Trophoblast cell (in vitro differentiated cells and primary cell): ENCODE measurements at regions not wholly inside any gene's neighbourhood (a gene's known extent, or its start where the extent isn't known, plus 50 kb on each side); places are given as distances from the start of the nearest gene placed in this dataset.

Experiments used
- DNase-seq, 2 donors: peaks; one replicate each; pipeline ENCODE4 v3.0.0-alpha.2; 2016
- H2AFZ ChIP-seq: 2 replicates; pipeline ENCODE4 v1.6.1; 2013; ENCODE audit warnings: low read length, moderate library complexity, mild to moderate bottlenecking; ENCODE audit not compliant: insufficient read depth, poor library complexity
- H2AK5ac ChIP-seq: 2 replicates; pipeline ENCODE4 v1.6.1; 2013; ENCODE audit warnings: mild to moderate bottlenecking, low read length
- H2BK120ac ChIP-seq: 2 replicates; pipeline ENCODE4 v1.6.1; 2013; ENCODE audit warnings: low read length, mild to moderate bottlenecking, moderate library complexity; ENCODE audit not compliant: insufficient read depth, poor library complexity
- H2BK12ac ChIP-seq: 2 replicates; pipeline ENCODE4 v1.6.1; 2013; ENCODE audit warnings: mild to moderate bottlenecking, low read length, moderate library complexity
- H2BK5ac ChIP-seq: 2 replicates; pipeline ENCODE4 v1.6.1; 2013; ENCODE audit warnings: low read length, low read depth, moderate library complexity, mild to moderate bottlenecking; ENCODE audit not compliant: poor library complexity
- H3K14ac ChIP-seq: 2 replicates; pipeline ENCODE4 v1.6.1; 2013; ENCODE audit warnings: mild to moderate bottlenecking, low read length
- H3K18ac ChIP-seq: 2 replicates; pipeline ENCODE4 v1.6.1; 2013; ENCODE audit warnings: mild to moderate bottlenecking, low read length
- H3K23ac ChIP-seq: 2 replicates; pipeline ENCODE4 v1.6.1; 2013; ENCODE audit warnings: low read length
- H3K27ac ChIP-seq: 2 replicates; pipeline ENCODE4 v1.5.1; 2013; ENCODE audit warnings: low read depth, mild to moderate bottlenecking, inconsistent platforms, low read length, moderate library complexity
- H3K27me3 ChIP-seq: 2 replicates; pipeline ENCODE4 v1.6.1; 2013; ENCODE audit warnings: inconsistent platforms, mild to moderate bottlenecking, low read length, moderate library complexity; ENCODE audit not compliant: insufficient read depth
- H3K36me3 ChIP-seq, 2 experiments: 1 replicate in 1 of 2; 2 replicates in 1 of 2; pipeline ENCODE4 v1.6.1; 2013; ENCODE audit warnings: low read length in 2 of 2, mild to moderate bottlenecking in 2 of 2, moderate library complexity in 1 of 2; ENCODE audit not compliant: insufficient read depth in 2 of 2, control insufficient read depth in 1 of 2
- H3K4ac ChIP-seq: 2 replicates; pipeline ENCODE4 v1.6.1; 2013; ENCODE audit warnings: low read depth, mild to moderate bottlenecking, low read length, moderate library complexity
- H3K4me1 ChIP-seq, 2 experiments: 1 replicate in 1 of 2; 2 replicates in 1 of 2; pipeline ENCODE4 v1.6.1; 2013; ENCODE audit warnings: low read length in 2 of 2, mild to moderate bottlenecking in 2 of 2, moderate library complexity in 1 of 2; ENCODE audit not compliant: insufficient read depth in 2 of 2, control insufficient read depth in 1 of 2
- H3K4me2 ChIP-seq: 2 replicates; pipeline ENCODE4 v1.6.1; 2013; ENCODE audit warnings: inconsistent platforms, mild to moderate bottlenecking, low read length, moderate library complexity
- H3K4me3 ChIP-seq: 2 replicates; pipeline ENCODE4 v1.5.1; 2013; ENCODE audit warnings: mild to moderate bottlenecking, low read depth, low read length, inconsistent platforms
- H3K79me1 ChIP-seq: one replicate; pipeline ENCODE4 v1.6.1; 2013; ENCODE audit warnings: low read length
- H3K79me2 ChIP-seq: 2 replicates; pipeline ENCODE4 v1.6.1; 2013; ENCODE audit warnings: low read length, mild to moderate bottlenecking; ENCODE audit not compliant: control insufficient read depth, insufficient read depth, poor library complexity
- H3K9ac ChIP-seq: 2 replicates; pipeline ENCODE4 v1.6.1; 2013; ENCODE audit warnings: mild to moderate bottlenecking, low read length
- H3K9me3 ChIP-seq: 2 replicates; pipeline ENCODE4 v1.6.1; 2013; ENCODE audit warnings: low read depth, mild to moderate bottlenecking, control low read depth, inconsistent platforms, low read length; ENCODE audit not compliant: insufficient read depth
- H4K12ac ChIP-seq: 2 replicates; pipeline ENCODE4 v1.6.1; 2013; ENCODE audit warnings: low read depth, mild to moderate bottlenecking, low read length, moderate library complexity
- H4K8ac ChIP-seq: 2 replicates; pipeline ENCODE4 v1.6.1; 2013; ENCODE audit warnings: low read depth, mild to moderate bottlenecking, low read length, moderate library complexity
- H4K91ac ChIP-seq: one replicate; pipeline ENCODE4 v1.6.1; 2013; ENCODE audit warnings: low read depth, mild to moderate bottlenecking, low read length, moderate library complexity
- WGBS: extraction: QIAGEN DNeasy Blood & Tissue Kit; methylation state at CpG from one replicate; pipeline ENCODE4 v1.1.7; 2013; ENCODE audit warnings: missing lambda C conversion rate; ENCODE audit not compliant: insufficient read length, insufficient coverage; ENCODE audit errors: extremely low coverage; 5-methylcytosine and 5-hydroxymethylcytosine counted together

GRCh38 chr13:26880735-26881134 lies 120.1 kb upstream of the GPR12 start:
- Histone ChIP-seq H4K12ac (no peak overlapping the region), H3K4ac (no peak overlapping the region), H3K79me2 (no peaks in the 10 kb centered on the region), H3K79me1 (no peaks in the 10 kb centered on the region), H3K36me3 (no peaks in the 10 kb centered on the region), H3K18ac (no peak overlapping the region), H3K4me2 (no peak overlapping the region), H2BK120ac (no peak overlapping the region), H3K4me3 (no peak overlapping the region), H4K91ac (no peak overlapping the region), H3K27ac (no peak overlapping the region), H3K14ac (no peak overlapping the region), H3K27me3 (no peaks in the 10 kb centered on the region), H3K23ac (no peak overlapping the region), H3K9me3 (peaks cover 7% of the 10 kb centered on the region), H2BK12ac (no peak overlapping the region), H3K9ac (no peak overlapping the region), H2BK5ac (no peak overlapping the region), H4K8ac (no peak overlapping the region), H3K4me1 (no peaks in the 10 kb centered on the region), H2AK5ac (no peak overlapping the region), H2AFZ (no peak overlapping the region)
- no CpG with 5 or more reads among the region's 8 CpGs for WGBS
- no peak for DNase-seq

GRCh38 chr13:26878438-26878837 lies 117.9 kb upstream of the GPR12 start:
- Histone ChIP-seq H2BK12ac (no peak overlapping the region), H2AFZ (no peak overlapping the region), H3K4me3 (no peak overlapping the region), H4K91ac (no peak overlapping the region), H3K23ac (no peak overlapping the region), H4K12ac (no peak overlapping the region), H3K27ac (no peak overlapping the region), H2BK120ac (no peak overlapping the region), H3K36me3 (no peaks in the 10 kb centered on the region), H3K27me3 (no peaks in the 10 kb centered on the region), H3K4me2 (no peak overlapping the region), H3K9me3 (peaks cover 8% of the 10 kb centered on the region), H3K79me2 (no peaks in the 10 kb centered on the region), H3K4me1 (no peaks in the 10 kb centered on the region), H2BK5ac (no peak overlapping the region), H3K9ac (no peak overlapping the region), H4K8ac (no peak overlapping the region), H3K18ac (no peak overlapping the region), H3K79me1 (no peaks in the 10 kb centered on the region), H2AK5ac (no peak overlapping the region), H3K4ac (no peak overlapping the region), H3K14ac (no peak overlapping the region)
- peak in 1 of 2 donors; percentile 21 for DNase-seq
- WGBS, result no CpG with 5 or more reads among the region's 1 CpG

GRCh38 chr13:26873386-26873698 lies 112.8 kb upstream of the GPR12 start:
- Histone ChIP-seq H3K14ac (no peak overlapping the region), H2BK12ac (no peak overlapping the region), H2BK5ac (no peak overlapping the region), H2BK120ac (no peak overlapping the region), H2AFZ (no peak overlapping the region), H3K9me3 (peaks cover 6% of the 10 kb centered on the region), H3K4me1 (no peaks in the 10 kb centered on the region), H4K91ac (no peak overlapping the region), H3K18ac (no peak overlapping the region), H3K27me3 (no peaks in the 10 kb centered on the region), H3K79me2 (no peaks in the 10 kb centered on the region), H3K4ac (no peak overlapping the region), H3K4me2 (no peak overlapping the region), H3K23ac (no peak overlapping the region), H3K9ac (no peak overlapping the region), H4K8ac (no peak overlapping the region), H3K27ac (no peak overlapping the region), H2AK5ac (no peak overlapping the region), H3K36me3 (no peaks in the 10 kb centered on the region), H4K12ac (no peak overlapping the region), H3K79me1 (no peaks in the 10 kb centered on the region), H3K4me3 (no peak overlapping the region)
- no peak for DNase-seq
- WGBS, result no CpG with 5 or more reads among the region's 7 CpGs

GRCh38 chr13:26872525-26873385 lies 112.2 kb upstream of the GPR12 start:
- H2BK120ac ChIP-seq, result no peak overlapping the region
- H2AFZ ChIP-seq, result no peak overlapping the region
- H3K27ac ChIP-seq, result no peak overlapping the region
- H3K4me3 ChIP-seq, result no peak overlapping the region
- no peak overlapping the region for H2BK5ac ChIP-seq
- H3K14ac ChIP-seq, result no peak overlapping the region
- H3K36me3 ChIP-seq, result no peaks in the 10 kb centered on the region
- H4K12ac ChIP-seq, result no peak overlapping the region
- no peak overlapping the region for H4K91ac ChIP-seq
- peaks cover 3% of the 10 kb centered on the region for H3K9me3 ChIP-seq
- H3K23ac ChIP-seq, result no peak overlapping the region
- H3K9ac ChIP-seq, result no peak overlapping the region
- no peak overlapping the region for H3K18ac ChIP-seq
- H3K4me2 ChIP-seq, result no peak overlapping the region
- H4K8ac ChIP-seq, result no peak overlapping the region
- H3K79me1 ChIP-seq, result no peaks in the 10 kb centered on the region
- H3K27me3 ChIP-seq, result no peaks in the 10 kb centered on the region
- WGBS, result no CpG with 5 or more reads among the region's 28 CpGs
- no peaks in the 10 kb centered on the region for H3K4me1 ChIP-seq
- DNase-seq, result peak; percentile 49 to 76
- no peak overlapping the region for H3K4ac ChIP-seq
- H2BK12ac ChIP-seq, result no peak overlapping the region
- no peaks in the 10 kb centered on the region for H3K79me2 ChIP-seq
- no peak overlapping the region for H2AK5ac ChIP-seq
